Testis (tissue), 2 donors: ENCODE measurements at regions not wholly inside any gene's neighbourhood (a gene's known extent, or its start where the extent isn't known, plus 50 kb on each side); places are given as distances from the start of the nearest gene placed in this dataset.

Source experiments
- DNase-seq: peaks from one replicate; pipeline ENCODE4 v3.0.0-alpha.2; 2019
- H3K27ac ChIP-seq, 2 donors: fragments of 200-600 bp; sonication (generic); one replicate each; pipeline ENCODE4 v1.5.1; 2019
- H3K27me3 ChIP-seq: fragments of 200-600 bp; sonication (generic); one replicate; pipeline ENCODE4 v1.5.1; 2019
- H3K36me3 ChIP-seq: fragments of 200-600 bp; sonication (generic); one replicate; pipeline ENCODE4 v1.5.1; 2017; ENCODE audit warnings: low read depth; ENCODE audit errors: missing control alignments
- H3K4me1 ChIP-seq: fragments of 200-600 bp; sonication (generic); one replicate; pipeline ENCODE4 v1.5.1; 2019
- H3K4me3 ChIP-seq, 2 donors: fragments of 200-600 bp; sonication (generic); one replicate each; pipeline ENCODE4 v1.5.1; 2017 to 2019
- H3K9me3 ChIP-seq: fragments of 200-600 bp; sonication (generic); one replicate; pipeline ENCODE4 v1.5.1; 2017
- POLR2A ChIP-seq: fragments of 450-650 bp; IDR thresholded peaks from one replicate; pipeline ENCODE4 v1.6.1; 2017; ENCODE audit warnings: antibody characterized with exemption, mild to moderate bottlenecking, moderate library complexity
- WGBS, 2 donors: methylation state at CpG; one replicate each; pipeline ENCODE4 v1.1.5; 2018; 5-methylcytosine and 5-hydroxymethylcytosine counted together
- intact Hi-C: fragments of 100-400 bp; cut with DNase I; formaldehyde crosslinking; loops from one replicate; pipeline ENCODE4 v1.15.1; 2023; ENCODE audit warnings: low total_unique reads
- TF ChIP-seq, protein P1 (sequence below), 3 experiments: fragments of 450-650 bp in 2 of 3; fragments of 200-600 bp in 1 of 3; sonication (generic) in 1 of 3; IDR thresholded peaks; one replicate each; pipeline ENCODE4 v1.5.1; 2016 to 2019; ENCODE audit warnings: antibody characterized with exemption in 3 of 3, mild to moderate bottlenecking in 2 of 3, moderate library complexity in 1 of 3

DNA sequence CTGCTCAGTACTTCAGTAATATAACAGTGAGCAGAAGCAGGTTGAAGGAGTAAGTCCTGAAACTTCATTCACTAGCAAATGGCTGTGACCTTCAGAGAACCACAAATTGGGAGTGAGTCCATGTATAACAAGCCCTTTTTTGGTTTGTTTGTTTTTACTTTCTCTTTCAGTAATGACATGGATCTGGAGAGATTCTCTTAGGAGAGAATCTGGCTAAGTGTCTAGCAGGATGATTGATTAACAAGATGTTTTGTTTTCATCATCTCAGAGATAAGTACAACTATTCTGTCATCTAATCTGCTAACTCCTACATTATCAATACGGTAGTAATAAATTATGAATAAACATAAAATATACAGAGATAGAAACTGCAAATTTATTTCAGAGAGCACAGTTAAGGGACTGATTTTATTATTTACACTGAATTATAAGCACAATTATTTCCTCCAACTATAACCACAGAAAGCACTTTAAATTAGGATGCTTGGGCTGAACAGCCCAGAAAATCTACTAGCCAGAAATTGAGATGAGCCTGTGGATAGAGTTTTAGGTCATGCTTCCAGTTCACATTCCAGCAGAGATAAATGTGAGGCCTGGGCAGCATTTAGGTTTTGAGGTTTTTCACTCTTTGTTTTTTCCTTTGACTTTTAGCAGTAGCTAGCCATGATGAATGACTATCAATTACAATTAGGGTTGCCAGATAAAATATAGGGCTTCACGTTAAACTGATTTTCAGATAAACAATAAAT is 429.3 kb upstream of the FAT3 start:
- WGBS, 2 donors = 38 to 46% methylated on average over 2 of the region's 2 CpGs
- no peak for DNase-seq
- no peak overlapping the region for H3K27ac ChIP-seq
- no peak overlapping the region for H3K4me3 ChIP-seq
- intact Hi-C loops = no loop called here
- no peak for TF ChIP-seq POLR2A
- TF ChIP-seq, protein P1, sequence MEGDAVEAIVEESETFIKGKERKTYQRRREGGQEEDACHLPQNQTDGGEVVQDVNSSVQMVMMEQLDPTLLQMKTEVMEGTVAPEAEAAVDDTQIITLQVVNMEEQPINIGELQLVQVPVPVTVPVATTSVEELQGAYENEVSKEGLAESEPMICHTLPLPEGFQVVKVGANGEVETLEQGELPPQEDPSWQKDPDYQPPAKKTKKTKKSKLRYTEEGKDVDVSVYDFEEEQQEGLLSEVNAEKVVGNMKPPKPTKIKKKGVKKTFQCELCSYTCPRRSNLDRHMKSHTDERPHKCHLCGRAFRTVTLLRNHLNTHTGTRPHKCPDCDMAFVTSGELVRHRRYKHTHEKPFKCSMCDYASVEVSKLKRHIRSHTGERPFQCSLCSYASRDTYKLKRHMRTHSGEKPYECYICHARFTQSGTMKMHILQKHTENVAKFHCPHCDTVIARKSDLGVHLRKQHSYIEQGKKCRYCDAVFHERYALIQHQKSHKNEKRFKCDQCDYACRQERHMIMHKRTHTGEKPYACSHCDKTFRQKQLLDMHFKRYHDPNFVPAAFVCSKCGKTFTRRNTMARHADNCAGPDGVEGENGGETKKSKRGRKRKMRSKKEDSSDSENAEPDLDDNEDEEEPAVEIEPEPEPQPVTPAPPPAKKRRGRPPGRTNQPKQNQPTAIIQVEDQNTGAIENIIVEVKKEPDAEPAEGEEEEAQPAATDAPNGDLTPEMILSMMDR (IDR thresholded peaks at IDR 0.05) = no peak
- no peaks in the 10 kb centered on the region for H3K9me3 ChIP-seq
- H3K27me3 ChIP-seq = no peaks in the 10 kb centered on the region
- no peaks in the 10 kb centered on the region for H3K36me3 ChIP-seq
- no peaks in the 10 kb centered on the region for H3K4me1 ChIP-seq

DNA sequence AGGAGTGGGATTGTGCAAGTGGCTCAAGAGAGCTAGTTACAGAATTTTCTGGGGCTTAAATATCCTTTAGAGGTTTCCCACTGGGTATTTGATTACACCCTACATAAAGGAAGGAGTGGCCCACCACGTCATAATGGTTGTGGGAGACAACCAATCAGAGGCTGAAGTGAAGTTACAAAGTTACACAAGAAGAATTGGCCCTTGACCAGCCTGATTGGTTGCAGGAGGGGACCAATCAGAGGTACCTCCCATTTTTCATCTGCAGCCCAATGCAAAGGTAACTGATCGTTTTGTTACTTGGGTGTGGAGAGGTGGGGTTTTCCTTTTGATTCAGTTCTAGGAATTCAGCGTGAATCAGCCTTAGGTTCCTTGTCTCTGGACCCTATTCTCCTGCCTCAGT is 430.5 kb upstream of the FAT3 start:
- Histone ChIP-seq H3K27ac (no peak overlapping the region), H3K4me1 (no peaks in the 10 kb centered on the region), H3K9me3 (no peaks in the 10 kb centered on the region), H3K36me3 (no peaks in the 10 kb centered on the region), H3K4me3 (no peak overlapping the region), H3K27me3 (no peaks in the 10 kb centered on the region)
- peak; percentile 57 for DNase-seq
- intact Hi-C loops = no loop called here
- TF ChIP-seq, protein P1 (IDR thresholded peaks at IDR 0.05) = no peak
- TF ChIP-seq POLR2A = no peak
- WGBS, 2 donors = 58 to 75% methylated on average over 3 of the region's 3 CpGs

GRCh38 chr11:91792779-91793262 is 431.8 kb upstream of the FAT3 start:
- no peaks in the 10 kb centered on the region for H3K9me3 ChIP-seq
- 91 to 94% methylated on average over 4 of the region's 4 CpGs for WGBS, 2 donors
- no peak overlapping the region for H3K27ac ChIP-seq
- H3K36me3 ChIP-seq = no peaks in the 10 kb centered on the region
- DNase-seq = no peak
- H3K4me3 ChIP-seq = no peak overlapping the region
- H3K4me1 ChIP-seq = no peaks in the 10 kb centered on the region
- TF ChIP-seq, protein P1 (IDR thresholded peaks at IDR 0.05) = no peak
- TF ChIP-seq POLR2A = no peak
- no peaks in the 10 kb centered on the region for H3K27me3 ChIP-seq
- intact Hi-C loops = no loop called here

GRCh38 chr11:91791171-91791468 is 433.5 kb upstream of the FAT3 start:
- 68 to 78% methylated on average over 3 of the region's 3 CpGs for WGBS, 2 donors
- intact Hi-C loops = no loop called here
- Histone ChIP-seq H3K36me3 (no peaks in the 10 kb centered on the region), H3K27me3 (no peaks in the 10 kb centered on the region), H3K9me3 (no peaks in the 10 kb centered on the region), H3K27ac (no peak overlapping the region), H3K4me3 (no peak overlapping the region), H3K4me1 (no peaks in the 10 kb centered on the region)
- no peak for TF ChIP-seq POLR2A
- TF ChIP-seq, protein P1 (IDR thresholded peaks at IDR 0.05) = no peak
- no peak for DNase-seq
